CD4-positive, alpha-beta T cell (primary cell): ENCODE measurements at regions not wholly inside any gene's neighbourhood (a gene's known extent, or its start where the extent isn't known, plus 50 kb on each side); places are given as distances from the start of the nearest gene placed in this dataset.

Source experiments
- ATAC-seq: fragments of 200-7000 bp; cut with Tn5 transposase; one replicate; pipeline ENCODE4 v1.10.0; 2022; ENCODE audit warnings: mild to moderate bottlenecking; ENCODE audit not compliant: poor library complexity
- CTCF ChIA-PET: fragments of 350-600 bp; sonication (Branson Sonifier 250); formaldehyde crosslinking; loops from one replicate; lab custom pipeline; 2021; ENCODE audit warnings: antibody characterized with exemption, inconsistent platforms; lab: Charles Lee
- POLR2A ChIA-PET: fragments of 350-600 bp; sonication (Branson Sonifier 250); formaldehyde crosslinking; loops from one replicate; lab custom pipeline; 2021; ENCODE audit warnings: antibody characterized with exemption, inconsistent platforms; lab: Charles Lee
- DNase-seq, 14 experiments: peaks; one replicate each; pipeline ENCODE4 v3.0.0-alpha.2; 2013 to 2020; ENCODE audit warnings: mixed read lengths in 2 of 14
- H3K27ac ChIP-seq, 2 donors: one replicate each; pipeline versions ENCODE4 v1.5.1 to v1.7.0; 2013; ENCODE audit warnings: low read length in 2 of 2, low read depth in 1 of 2, mild to moderate bottlenecking in 1 of 2
- H3K27me3 ChIP-seq, 2 experiments: 1 replicate in 1 of 2; 2 replicates in 1 of 2; pipeline versions ENCODE4 v1.6.1 to v1.7.0; 2013; ENCODE audit warnings: low read length in 2 of 2, control low read depth in 1 of 2, mild to moderate bottlenecking in 1 of 2, moderate library complexity in 1 of 2; ENCODE audit not compliant: insufficient read depth in 2 of 2, control insufficient read depth in 1 of 2
- H3K36me3 ChIP-seq: one replicate; pipeline ENCODE4 v1.6.1; 2013; ENCODE audit warnings: low read length, control low read depth; ENCODE audit not compliant: insufficient read depth
- H3K4me1 ChIP-seq: one replicate; pipeline ENCODE4 v1.6.1; 2013; ENCODE audit warnings: low read length, control low read depth; ENCODE audit not compliant: insufficient read depth
- H3K4me3 ChIP-seq: one replicate; pipeline ENCODE4 v1.5.1; 2013; ENCODE audit warnings: mild to moderate bottlenecking, low read length, moderate library complexity
- H3K9me3 ChIP-seq, 2 experiments: 1 replicate in 1 of 2; 2 replicates in 1 of 2; pipeline versions ENCODE4 v1.6.1 to v1.7.0; 2013; ENCODE audit warnings: low read length in 2 of 2, mild to moderate bottlenecking in 2 of 2, control low read depth in 1 of 2, moderate library complexity in 1 of 2; ENCODE audit not compliant: control insufficient read depth in 1 of 2, insufficient read depth in 1 of 2
- H3K27ac Mint-ChIP-seq: one replicate; pipeline ENCODE4 v1.8.0; 2020; ENCODE audit warnings: mixed read lengths
- H3K27me3 Mint-ChIP-seq: one replicate; pipeline ENCODE4 v1.8.0; 2021; ENCODE audit warnings: mixed read lengths
- H3K36me3 Mint-ChIP-seq: one replicate; pipeline ENCODE4 v1.8.0; 2021; ENCODE audit warnings: low read depth, mixed read lengths
- H3K4me1 Mint-ChIP-seq: one replicate; pipeline ENCODE4 v1.8.0; 2021; ENCODE audit warnings: low read depth, mixed read lengths
- H3K4me3 Mint-ChIP-seq: one replicate; pipeline ENCODE4 v1.8.0; 2020; ENCODE audit warnings: mild to moderate bottlenecking, mixed read lengths
- H3K9me3 Mint-ChIP-seq: one replicate; pipeline ENCODE4 v1.8.0; 2020; ENCODE audit warnings: mixed read lengths
- CTCF ChIP-seq: fragments of 200-600 bp; IDR thresholded peaks from one replicate; pipeline ENCODE4 v1.8.0; 2022; ENCODE audit warnings: antibody characterized with exemption, mild to moderate bottlenecking
- intact Hi-C, 2 experiments: fragments of 100-400 bp; cut with DNase I in 1 of 2; cut with micrococcal nuclease in 1 of 2; formaldehyde crosslinking; loops; one replicate each; pipeline versions ENCODE4 v1.15.1 to v1.9.0; 2023 to 2025; cut with DNase I, micrococcal nuclease

GRCh38 chr7:26457696-26458327 lies 166.2 kb downstream of the SNX10 start:
- H3K4me3 Mint-ChIP-seq: no peak overlapping the region
- Histone ChIP-seq H3K9me3 (no peaks in the 10 kb centered on the region), H3K27ac (no peak overlapping the region), H3K27me3 (peaks cover 0 to 2% of the 10 kb centered on the region in 2 experiments), H3K4me3 (no peak overlapping the region), H3K36me3 (no peaks in the 10 kb centered on the region), H3K4me1 (no peaks in the 10 kb centered on the region)
- no peaks in the 10 kb centered on the region for H3K36me3 Mint-ChIP-seq
- no peak overlapping the region for H3K27ac Mint-ChIP-seq
- no peak for ATAC-seq
- no peaks in the 10 kb centered on the region for H3K9me3 Mint-ChIP-seq
- no peak for DNase-seq
- intact Hi-C loops: no loop called here
- ChIA-PET CTCF (no interaction called here), POLR2A (interaction anchor here (0.6 kb wide), 1 partner anchor 614 kb away, joined by 3 read pairs; no protein-coding TSS in a partner anchor)
- H3K27me3 Mint-ChIP-seq: no peaks in the 10 kb centered on the region
- TF ChIP-seq CTCF: no peak
- H3K4me1 Mint-ChIP-seq: no peaks in the 10 kb centered on the region

- Mint-ChIP-seq H3K36me3 (no peaks in the 10 kb centered on the region), H3K27me3 (no peaks in the 10 kb centered on the region), H3K4me1 (no peaks in the 10 kb centered on the region), H3K27ac (no peak overlapping the region), H3K9me3 (no peaks in the 10 kb centered on the region), H3K4me3 (no peak overlapping the region)
- TF ChIP-seq CTCF: no peak
- no peak overlapping the region for H3K27ac ChIP-seq
- intact Hi-C loops: no loop called here
- ChIA-PET CTCF (no interaction called here), POLR2A (no interaction called here)
- no peak overlapping the region for H3K4me3 ChIP-seq
- no peaks in the 10 kb centered on the region for H3K4me1 ChIP-seq
- no peaks in the 10 kb centered on the region for H3K9me3 ChIP-seq
- no peaks in the 10 kb centered on the region for H3K36me3 ChIP-seq
- peaks cover 0 to 2% of the 10 kb centered on the region in 2 experiments for H3K27me3 ChIP-seq
- ATAC-seq (no peak), DNase-seq (no peak)
Observed at GRCh38 chr7:26458466-26459145, 166.9 kb downstream of the SNX10 start.

- no peaks in the 10 kb centered on the region for H3K9me3 Mint-ChIP-seq
- no peak overlapping the region for H3K4me3 ChIP-seq
- H3K27ac ChIP-seq: no peak overlapping the region
- intact Hi-C loops: no loop called here
- peaks cover 0 to 2% of the 10 kb centered on the region in 2 experiments for H3K27me3 ChIP-seq
- POLR2A ChIA-PET: no interaction called here
- no peaks in the 10 kb centered on the region for H3K9me3 ChIP-seq
- H3K4me1 ChIP-seq: no peaks in the 10 kb centered on the region
- H3K4me1 Mint-ChIP-seq: no peaks in the 10 kb centered on the region
- no peak overlapping the region for H3K27ac Mint-ChIP-seq
- TF ChIP-seq CTCF: no peak
- H3K36me3 ChIP-seq: no peaks in the 10 kb centered on the region
- no peaks in the 10 kb centered on the region for H3K36me3 Mint-ChIP-seq
- CTCF ChIA-PET: no interaction called here
- no peaks in the 10 kb centered on the region for H3K27me3 Mint-ChIP-seq
- ATAC-seq (no peak), DNase-seq (no peak)
- no peak overlapping the region for H3K4me3 Mint-ChIP-seq
Observed at GRCh38 chr7:26459540-26460193, 168.0 kb downstream of the SNX10 start.
